MM.1S (cell line): ENCODE measurements at regions not wholly inside any gene's neighbourhood (a gene's known extent, or its start where the extent isn't known, plus 50 kb on each side); places are given as distances from the start of the nearest gene placed in this dataset.

ENCODE experiments used
- CTCF ChIP-seq: fragments of 300-600 bp; sonication (generic); IDR thresholded peaks from 2 replicates; pipeline ENCODE4 v1.5.1; 2016; ENCODE audit warnings: antibody characterized with exemption, low read length, mixed read lengths
- EZH2 ChIP-seq: fragments of 300-600 bp; sonication (generic); optimal IDR thresholded peaks from 2 replicates; pipeline ENCODE3; 2017; ENCODE audit warnings: low read depth, mild to moderate bottlenecking, antibody characterized with exemption, low read length, mixed read lengths
- EZH2phosphoT487 ChIP-seq: fragments of 300-600 bp; sonication (generic); IDR thresholded peaks from 2 replicates; pipeline ENCODE4 v1.6.1; 2018; ENCODE audit warnings: antibody characterized with exemption, low read length

GRCh38 chr2:239720361-239721360 is 304.5 kb downstream of the NDUFA10 start:
- TF ChIP-seq CTCF = no peak
- no peak for TF ChIP-seq EZH2
- TF ChIP-seq EZH2phosphoT487 = no peak
